ENCODE measurements at regions not wholly inside any gene's neighbourhood (a gene's known extent, or its start where the extent isn't known, plus 50 kb on each side); places are given as distances from the start of the nearest gene placed in this dataset.

GRCh38 chr3:144487011-144487410, 515.4 kb downstream of the DIPK2A start:
- H3K4me2 ChIP-seq (ENCODE audit: control insufficient read depth, extremely low read depth, insufficient read depth, low read depth, low read length), result no peak overlapping the region
- H3K27me3 ChIP-seq (ENCODE audit: control insufficient read depth, extremely low read depth, insufficient read depth, low read length), result no peaks in the 10 kb centered on the region
- no peaks in the 10 kb centered on the region for H3K9me3 ChIP-seq (ENCODE audit: control insufficient read depth, low read depth, low read length)
- FAIRE-seq, result no peak
- H3K4me1 ChIP-seq (ENCODE audit: control insufficient read depth, extremely low read depth, insufficient read depth, low read length), result no peaks in the 10 kb centered on the region
- no peak overlapping the region for H2AFZ ChIP-seq (ENCODE audit: control insufficient read depth, low read length)
- no peak for DNase-seq (ENCODE audit: low read depth, low spot score)
- H4K20me1 ChIP-seq (ENCODE audit: control insufficient read depth, extremely low read depth, insufficient read depth, low read length), result no peaks in the 10 kb centered on the region
- H3K9me1 ChIP-seq (ENCODE audit: control insufficient read depth, extremely low read depth, insufficient read depth, low read length), result no peaks in the 10 kb centered on the region
- TF ChIP-seq EZH2 (IDR thresholded peaks at IDR 0.05; ENCODE audit: low read length) (no peak), CTCF (optimal IDR thresholded peaks at IDR 0.05 in 1 of 3, IDR thresholded peaks at IDR 0.05 in 1 of 3, conservative IDR thresholded peaks at IDR 0.05 in 1 of 3; ENCODE audit: extremely low read depth in 1 of 3, insufficient read depth in 2 of 3, low read length in 3 of 3) (no peak)
- no peak overlapping the region for H3K9ac ChIP-seq (ENCODE audit: control insufficient read depth, extremely low read depth, insufficient read depth, low read length)
- no peaks in the 10 kb centered on the region for H3K79me2 ChIP-seq (ENCODE audit: control insufficient read depth, insufficient read depth, low read length)
- no peaks in the 10 kb centered on the region for H3K36me3 ChIP-seq (ENCODE audit: control insufficient read depth in 2 of 2, extremely low read depth in 1 of 2, insufficient read depth in 2 of 2, low read length in 2 of 2)
- H3K4me3 ChIP-seq (ENCODE audit: control insufficient read depth in 2 of 3, extremely low read depth in 1 of 3, insufficient read depth in 2 of 3, low read depth in 1 of 3, low read length in 3 of 3), result no peak overlapping the region
- dilution Hi-C loops (cut with MboI; ENCODE audit: extremely low pct_ligation_motif_present, low sequenced_read_pairs), result no loop called here
- no peak overlapping the region for H3K27ac ChIP-seq (ENCODE audit: control insufficient read depth, insufficient read depth, low read length)

GRCh38 chr3:144488927-144489326, 517.3 kb downstream of the DIPK2A start:
- Histone ChIP-seq H3K4me2 (ENCODE audit: control insufficient read depth, extremely low read depth, insufficient read depth, low read depth, low read length) (no peak overlapping the region), H3K4me1 (ENCODE audit: control insufficient read depth, extremely low read depth, insufficient read depth, low read length) (no peaks in the 10 kb centered on the region), H3K9ac (ENCODE audit: control insufficient read depth, extremely low read depth, insufficient read depth, low read length) (no peak overlapping the region), H3K27ac (ENCODE audit: control insufficient read depth, insufficient read depth, low read length) (no peak overlapping the region), H3K27me3 (ENCODE audit: control insufficient read depth, extremely low read depth, insufficient read depth, low read length) (no peaks in the 10 kb centered on the region), H2AFZ (ENCODE audit: control insufficient read depth, low read length) (no peak overlapping the region), H3K9me1 (ENCODE audit: control insufficient read depth, extremely low read depth, insufficient read depth, low read length) (no peaks in the 10 kb centered on the region), H3K79me2 (ENCODE audit: control insufficient read depth, insufficient read depth, low read length) (no peaks in the 10 kb centered on the region), H3K36me3 (ENCODE audit: control insufficient read depth in 2 of 2, extremely low read depth in 1 of 2, insufficient read depth in 2 of 2, low read length in 2 of 2) (no peaks in the 10 kb centered on the region), H3K4me3 (ENCODE audit: control insufficient read depth in 2 of 3, extremely low read depth in 1 of 3, insufficient read depth in 2 of 3, low read depth in 1 of 3, low read length in 3 of 3) (no peak overlapping the region), H4K20me1 (ENCODE audit: control insufficient read depth, extremely low read depth, insufficient read depth, low read length) (no peaks in the 10 kb centered on the region), H3K9me3 (ENCODE audit: control insufficient read depth, low read depth, low read length) (no peaks in the 10 kb centered on the region)
- FAIRE-seq (no peak), DNase-seq (ENCODE audit: low read depth, low spot score) (no peak)
- TF ChIP-seq CTCF (optimal IDR thresholded peaks at IDR 0.05 in 1 of 3, IDR thresholded peaks at IDR 0.05 in 1 of 3, conservative IDR thresholded peaks at IDR 0.05 in 1 of 3; ENCODE audit: extremely low read depth in 1 of 3, insufficient read depth in 2 of 3, low read length in 3 of 3), result no peak
- TF ChIP-seq EZH2 (IDR thresholded peaks at IDR 0.05; ENCODE audit: low read length), result no peak
- dilution Hi-C loops (cut with MboI; ENCODE audit: extremely low pct_ligation_motif_present, low sequenced_read_pairs), result no loop called here
